A673 (cell line): ENCODE measurements at regions not wholly inside any gene's neighbourhood (a gene's known extent, or its start where the extent isn't known, plus 50 kb on each side); places are given as distances from the start of the nearest gene placed in this dataset.

Source experiments
- CTCF ChIP-seq: fragments of 300-800, 200-600 bp; sonication (generic); conservative IDR thresholded peaks from 2 replicates; pipeline ENCODE4 v1.5.1; 2017; ENCODE audit warnings: low read depth, mild to moderate bottlenecking, antibody characterized with exemption, low read length, moderate library complexity, mixed read lengths
- EZH2 ChIP-seq: fragments of 200-600 bp; sonication (generic); IDR thresholded peaks from 2 replicates; pipeline ENCODE4 v1.6.1; 2017; ENCODE audit warnings: borderline replicate concordance, low read depth, mild to moderate bottlenecking, mixed read lengths, antibody characterized with exemption, low read length; ENCODE audit not compliant: poor library complexity, severe bottlenecking

GRCh38 chr15:96720656-96721055 lies 390.2 kb downstream of the NR2F2 start:
- no peak for TF ChIP-seq CTCF
- TF ChIP-seq EZH2: no peak
